ENCODE measurements at regions not wholly inside any gene's neighbourhood (a gene's known extent, or its start where the extent isn't known, plus 50 kb on each side); places are given as distances from the start of the nearest gene placed in this dataset.

- TF ChIP-seq, protein P1, sequence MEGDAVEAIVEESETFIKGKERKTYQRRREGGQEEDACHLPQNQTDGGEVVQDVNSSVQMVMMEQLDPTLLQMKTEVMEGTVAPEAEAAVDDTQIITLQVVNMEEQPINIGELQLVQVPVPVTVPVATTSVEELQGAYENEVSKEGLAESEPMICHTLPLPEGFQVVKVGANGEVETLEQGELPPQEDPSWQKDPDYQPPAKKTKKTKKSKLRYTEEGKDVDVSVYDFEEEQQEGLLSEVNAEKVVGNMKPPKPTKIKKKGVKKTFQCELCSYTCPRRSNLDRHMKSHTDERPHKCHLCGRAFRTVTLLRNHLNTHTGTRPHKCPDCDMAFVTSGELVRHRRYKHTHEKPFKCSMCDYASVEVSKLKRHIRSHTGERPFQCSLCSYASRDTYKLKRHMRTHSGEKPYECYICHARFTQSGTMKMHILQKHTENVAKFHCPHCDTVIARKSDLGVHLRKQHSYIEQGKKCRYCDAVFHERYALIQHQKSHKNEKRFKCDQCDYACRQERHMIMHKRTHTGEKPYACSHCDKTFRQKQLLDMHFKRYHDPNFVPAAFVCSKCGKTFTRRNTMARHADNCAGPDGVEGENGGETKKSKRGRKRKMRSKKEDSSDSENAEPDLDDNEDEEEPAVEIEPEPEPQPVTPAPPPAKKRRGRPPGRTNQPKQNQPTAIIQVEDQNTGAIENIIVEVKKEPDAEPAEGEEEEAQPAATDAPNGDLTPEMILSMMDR (IDR thresholded peaks at IDR 0.05) = no peak
- TF ChIP-seq POLR2A (IDR thresholded peaks at IDR 0.05) = no peak
- peaks cover 0 to 4% of the 10 kb centered on the region in 2 donors for H3K4me1 ChIP-seq (replicated peaks in 1 of 2)
- H3K27ac ChIP-seq = peak overlapping the region in 1 of 5 donors; percentile 49
- no peaks in the 10 kb centered on the region for H3K9me3 ChIP-seq (replicated peaks in 1 of 3)
- intact Hi-C loops (cut with DNase I) = no loop called here
- H3K36me3 ChIP-seq (replicated peaks in 1 of 2) = no peaks in the 10 kb centered on the region
- 56 to 70% (median 60%) methylated on average over 4 of the region's 4 CpGs for WGBS, 4 donors
- H3K27me3 ChIP-seq = peaks cover 16% of the 10 kb centered on the region
- peak in 4 of 7 donors; percentile 30 to 56 (median 39) for DNase-seq
- H3K4me3 ChIP-seq = no peak overlapping the region
These were observed 476.9 kb downstream of the MIAT start for GRCh38 chr22:27134315-27134701.

- intact Hi-C loops (cut with DNase I) = no loop called here
- no peak for DNase-seq
- Histone ChIP-seq H3K4me1 (replicated peaks in 1 of 2) (peaks cover 0 to 4% of the 10 kb centered on the region in 2 donors), H3K4me3 (no peak overlapping the region), H3K9me3 (replicated peaks in 1 of 3) (no peaks in the 10 kb centered on the region), H3K36me3 (replicated peaks in 1 of 2) (no peaks in the 10 kb centered on the region), H3K27ac (no peak overlapping the region), H3K27me3 (peaks cover 16% of the 10 kb centered on the region)
- WGBS, 4 donors = 57 to 70% (median 63%) methylated on average over 7 of the region's 7 CpGs
- TF ChIP-seq POLR2A (IDR thresholded peaks at IDR 0.05) = no peak
- TF ChIP-seq, protein P1 (IDR thresholded peaks at IDR 0.05) = no peak
These were observed 477.9 kb downstream of the MIAT start for GRCh38 chr22:27135031-27135981.

- Histone ChIP-seq H3K9me3 (replicated peaks in 1 of 3) (no peaks in the 10 kb centered on the region), H3K4me3 (no peak overlapping the region), H3K27me3 (peaks cover 11% of the 10 kb centered on the region), H3K4me1 (replicated peaks in 1 of 2) (peaks cover 0 to 4% of the 10 kb centered on the region in 2 donors), H3K27ac (no peak overlapping the region), H3K36me3 (replicated peaks in 1 of 2) (no peaks in the 10 kb centered on the region)
- WGBS, 4 donors = 90 to 95% (median 94%) methylated on average over 1 to 2 of the region's 2 CpGs
- intact Hi-C loops (cut with DNase I) = no loop called here
- DNase-seq = no peak
- TF ChIP-seq, protein P1 (IDR thresholded peaks at IDR 0.05) = no peak
- TF ChIP-seq POLR2A (IDR thresholded peaks at IDR 0.05) = no peak
These were observed 479.2 kb downstream of the MIAT start for GRCh38 chr22:27136596-27136995.

DNA sequence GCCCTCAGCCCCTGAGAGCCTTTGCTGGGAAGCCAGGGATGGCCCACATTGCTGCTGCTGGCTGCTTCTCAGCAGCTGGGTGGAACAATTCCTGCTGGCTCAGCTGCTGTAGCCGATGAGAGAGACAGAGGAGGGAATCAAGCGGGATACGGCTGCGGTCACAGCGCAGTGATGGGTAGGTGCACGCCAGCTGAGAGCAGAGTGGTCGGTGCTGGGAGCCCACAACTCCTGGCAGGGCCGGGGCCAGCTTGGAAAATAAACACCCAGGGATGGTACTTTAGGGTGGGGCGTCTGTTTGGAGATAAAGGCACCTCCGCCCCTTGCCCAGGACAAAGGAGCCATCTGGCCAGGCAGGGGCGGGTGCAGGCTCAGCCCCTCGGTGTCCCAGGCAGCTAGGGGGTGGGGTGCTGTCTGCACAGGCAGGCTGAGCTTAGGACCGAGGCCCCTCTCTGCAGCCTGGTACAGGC, 480.5 kb downstream of the MIAT start:
- intact Hi-C loops (cut with DNase I) = no loop called here
- no peak overlapping the region for H3K27ac ChIP-seq
- H3K4me3 ChIP-seq = no peak overlapping the region
- WGBS, 4 donors = 63 to 78% (median 74%) methylated on average over 7 to 13 of the region's 13 CpGs
- no peak for DNase-seq
- H3K27me3 ChIP-seq = peaks cover 9% of the 10 kb centered on the region
- peaks cover 0 to 4% of the 10 kb centered on the region in 2 donors for H3K4me1 ChIP-seq (replicated peaks in 1 of 2)
- H3K9me3 ChIP-seq (replicated peaks in 1 of 3) = no peaks in the 10 kb centered on the region
- TF ChIP-seq, protein P1 (IDR thresholded peaks at IDR 0.05) = no peak
- TF ChIP-seq POLR2A (IDR thresholded peaks at IDR 0.05) = no peak
- H3K36me3 ChIP-seq (replicated peaks in 1 of 2) = no peaks in the 10 kb centered on the region

Data from adrenal gland (tissue), 9 donors.